AG09319 (cell line): ENCODE measurements at regions not wholly inside any gene's neighbourhood (a gene's known extent, or its start where the extent isn't known, plus 50 kb on each side); places are given as distances from the start of the nearest gene placed in this dataset.
"Not testable (repeated sequence)": the region's sequence is repeated elsewhere in the genome, so short reads cannot be mapped to it uniquely, and the experiment has no call there.

ENCODE experiments used
- DNase-seq: peaks from one replicate; pipeline ENCODE4 v3.0.0-alpha.2; 2010; ENCODE audit warnings: low read depth; ENCODE audit errors: extremely low read depth
- TF ChIP-seq, protein P1 (sequence below): IDR thresholded peaks from 2 replicates; pipeline ENCODE4 v1.5.1; 2011; ENCODE audit warnings: low read depth, mild to moderate bottlenecking, inconsistent platforms, low read length, moderate library complexity

DNA sequence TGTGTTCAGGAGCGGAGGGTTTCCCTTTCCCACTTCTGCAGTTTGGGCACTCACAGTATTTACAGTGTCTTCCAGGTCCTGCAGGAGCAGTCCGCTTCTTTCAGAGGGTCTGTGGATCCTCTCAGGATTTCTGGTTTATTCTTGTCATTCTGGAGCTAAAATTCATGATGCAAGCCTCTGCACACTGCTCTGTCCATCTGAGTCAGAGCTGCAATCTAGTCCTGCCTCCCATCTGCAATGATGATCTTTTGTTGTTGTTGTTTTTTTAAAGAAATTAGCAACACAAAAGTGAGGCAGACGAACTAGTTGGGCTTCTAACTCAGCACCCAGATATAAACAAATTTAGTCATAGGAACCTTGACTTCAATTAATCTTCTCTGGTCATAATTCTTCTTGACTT lies 86.5 kb downstream of the DLEU7 start:
- no peak for DNase-seq
- TF ChIP-seq, protein P1, sequence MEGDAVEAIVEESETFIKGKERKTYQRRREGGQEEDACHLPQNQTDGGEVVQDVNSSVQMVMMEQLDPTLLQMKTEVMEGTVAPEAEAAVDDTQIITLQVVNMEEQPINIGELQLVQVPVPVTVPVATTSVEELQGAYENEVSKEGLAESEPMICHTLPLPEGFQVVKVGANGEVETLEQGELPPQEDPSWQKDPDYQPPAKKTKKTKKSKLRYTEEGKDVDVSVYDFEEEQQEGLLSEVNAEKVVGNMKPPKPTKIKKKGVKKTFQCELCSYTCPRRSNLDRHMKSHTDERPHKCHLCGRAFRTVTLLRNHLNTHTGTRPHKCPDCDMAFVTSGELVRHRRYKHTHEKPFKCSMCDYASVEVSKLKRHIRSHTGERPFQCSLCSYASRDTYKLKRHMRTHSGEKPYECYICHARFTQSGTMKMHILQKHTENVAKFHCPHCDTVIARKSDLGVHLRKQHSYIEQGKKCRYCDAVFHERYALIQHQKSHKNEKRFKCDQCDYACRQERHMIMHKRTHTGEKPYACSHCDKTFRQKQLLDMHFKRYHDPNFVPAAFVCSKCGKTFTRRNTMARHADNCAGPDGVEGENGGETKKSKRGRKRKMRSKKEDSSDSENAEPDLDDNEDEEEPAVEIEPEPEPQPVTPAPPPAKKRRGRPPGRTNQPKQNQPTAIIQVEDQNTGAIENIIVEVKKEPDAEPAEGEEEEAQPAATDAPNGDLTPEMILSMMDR: no peak

DNA sequence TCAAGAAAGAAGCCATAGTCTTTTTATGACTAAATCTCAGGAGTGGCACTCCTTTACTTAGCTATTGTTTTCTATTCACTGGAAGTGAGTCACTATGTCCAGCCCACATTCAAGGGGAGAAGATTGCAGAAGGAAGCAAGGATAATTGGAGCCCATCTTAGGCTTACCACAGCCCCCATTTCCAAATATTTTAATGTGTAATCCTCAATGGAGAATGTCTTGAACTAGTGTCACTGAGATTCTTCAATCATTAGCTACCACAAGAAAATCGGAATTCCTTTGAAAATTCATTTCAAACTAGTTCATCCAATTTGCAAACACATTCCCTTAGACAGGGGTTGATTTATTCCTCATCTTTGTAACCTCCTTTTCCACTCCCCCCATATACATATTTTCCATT lies 84.7 kb downstream of the DLEU7 start:
- TF ChIP-seq, protein P1: no peak
- DNase-seq: no peak

DNA sequence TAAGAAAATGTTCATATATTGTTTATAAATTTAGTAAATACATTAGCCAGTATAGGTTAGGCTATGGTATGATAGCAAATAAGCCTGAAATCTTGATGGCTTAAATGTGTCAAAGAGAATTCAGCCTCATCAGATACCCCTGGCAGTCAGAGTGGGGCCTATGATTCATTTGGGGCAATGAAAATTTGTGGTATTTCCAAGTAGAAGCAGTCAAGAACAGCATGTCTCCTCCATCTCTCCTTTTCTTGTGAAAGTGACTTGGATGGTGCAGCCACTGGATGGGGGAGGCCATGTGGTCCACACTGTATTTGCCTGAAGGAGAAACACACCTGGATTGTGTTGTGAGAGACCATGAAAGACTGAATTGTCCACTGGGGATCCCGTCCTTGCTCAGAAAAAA lies 82.7 kb downstream of the DLEU7 start:
- TF ChIP-seq, protein P1: no peak
- DNase-seq: no peak

DNA sequence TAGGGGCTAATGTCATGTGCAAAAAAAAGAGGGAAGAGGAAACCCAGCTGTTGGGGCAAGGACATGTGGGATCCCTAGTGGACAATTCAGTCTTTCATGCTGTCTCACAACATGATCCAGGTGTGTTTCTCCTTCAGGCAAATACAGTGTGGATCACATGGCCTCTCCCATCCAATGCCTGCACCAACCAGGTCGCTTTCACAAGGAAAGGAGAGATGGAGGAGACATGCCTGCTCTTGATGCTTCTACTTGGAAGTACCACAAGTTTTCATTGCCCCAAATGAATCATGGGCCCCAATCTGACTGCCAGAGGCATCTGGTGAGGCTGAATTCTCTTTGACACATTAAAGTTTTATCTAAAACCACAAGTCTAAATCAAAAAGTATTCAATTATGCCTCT lies 82.1 kb downstream of the DLEU7 start:
- TF ChIP-seq, protein P1: no peak
- no peak for DNase-seq

DNA sequence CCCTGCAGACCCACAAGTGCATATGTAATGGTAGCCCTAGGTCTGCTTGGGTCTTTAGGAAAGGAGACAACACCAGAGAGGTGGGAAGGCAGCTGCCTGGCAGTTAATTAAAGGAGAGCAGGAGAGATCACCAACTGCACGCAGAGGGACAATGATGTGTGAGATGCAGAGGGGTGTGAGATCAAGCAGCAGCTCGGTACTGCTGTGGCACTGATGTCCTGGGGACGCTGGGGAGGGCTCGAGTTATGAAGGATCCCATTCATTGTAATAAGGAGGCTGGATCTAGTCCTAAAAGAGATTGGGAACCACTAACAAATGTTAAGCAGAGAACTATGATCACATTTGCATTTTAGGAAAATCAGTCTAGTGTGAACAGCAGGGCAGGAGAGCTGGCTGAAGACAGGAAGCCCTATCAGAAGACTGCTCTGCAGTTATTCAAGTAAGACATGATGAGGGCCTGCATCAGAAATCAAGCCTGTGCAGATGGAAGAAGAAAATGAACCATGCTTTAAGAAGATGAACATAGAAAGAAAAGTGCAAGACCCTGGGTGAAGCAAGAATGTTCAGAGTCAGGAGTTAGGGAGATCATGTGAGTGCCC lies 80.4 kb downstream of the DLEU7 start:
- TF ChIP-seq, protein P1: no peak
- no peak for DNase-seq

DNA sequence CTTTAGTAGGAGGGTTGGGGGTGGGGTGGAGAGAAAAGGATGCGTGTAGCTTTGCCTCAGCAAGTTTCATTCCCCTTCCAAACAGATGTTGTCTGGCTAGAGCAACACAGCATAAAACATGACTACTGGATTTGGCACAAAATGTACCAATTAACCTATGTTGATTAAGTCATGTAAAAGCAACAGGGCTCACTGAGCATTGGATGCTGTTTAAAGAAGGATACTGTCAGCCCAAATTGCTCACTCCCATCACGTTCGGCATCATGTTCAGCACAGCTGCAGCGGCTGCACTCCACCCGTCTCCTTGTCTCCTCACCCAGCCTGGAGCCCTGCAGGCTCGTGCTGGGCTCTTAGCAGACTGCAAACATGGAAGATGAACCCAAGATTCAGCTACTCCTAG lies 77.5 kb downstream of the DLEU7 start:
- TF ChIP-seq, protein P1: no peak
- no peak for DNase-seq

DNA sequence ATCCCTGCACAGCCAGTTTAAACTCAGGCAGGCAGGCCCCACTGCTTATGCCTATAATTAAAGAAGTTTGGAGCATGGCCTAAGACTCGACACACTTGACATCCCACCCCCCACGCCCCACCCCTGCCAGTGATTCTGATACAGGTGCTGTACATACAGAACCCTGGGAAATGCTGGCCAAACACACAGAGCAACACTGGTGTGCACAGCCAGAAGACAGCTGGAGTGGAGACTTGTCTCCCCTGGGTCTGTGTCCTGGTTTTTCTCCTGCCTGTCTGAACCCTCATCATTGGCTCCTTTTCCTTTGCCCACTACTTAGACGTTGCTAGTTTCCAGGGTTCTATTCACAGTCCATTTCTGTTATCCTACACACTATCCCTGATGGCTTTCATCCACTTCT lies 76.8 kb downstream of the DLEU7 start:
- DNase-seq: no peak
- TF ChIP-seq, protein P1: no peak

DNA sequence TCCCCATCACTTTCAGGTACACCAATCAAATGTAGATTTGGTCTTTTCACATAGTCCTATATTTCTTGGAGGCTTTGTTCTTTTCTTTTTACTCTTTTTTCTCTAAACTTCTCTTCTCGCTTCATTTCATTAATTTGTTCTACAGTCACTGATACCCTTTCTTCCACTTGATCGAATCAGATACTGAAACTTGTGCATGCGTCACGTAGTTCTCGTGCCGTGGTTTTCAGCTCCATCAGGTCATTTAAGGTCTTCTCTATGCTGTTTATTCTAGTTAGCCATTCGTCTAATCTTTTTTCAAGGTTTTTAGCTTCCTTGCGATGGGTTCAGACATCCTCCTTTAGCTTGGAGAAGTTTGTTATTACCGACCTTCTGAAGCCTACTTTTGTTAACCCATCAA lies 70.6 kb downstream of the DLEU7 start:
- DNase-seq: not testable (repeated sequence)
